ENCODE measurements at regions not wholly inside any gene's neighbourhood (a gene's known extent, or its start where the extent isn't known, plus 50 kb on each side); places are given as distances from the start of the nearest gene placed in this dataset.

- no peak for DNase-seq
Observed at GRCh38 chr3:182739619-182740018, 53.7 kb upstream of the ATP11B start.

GRCh38 chr3:182740710-182741109, 52.6 kb upstream of the ATP11B start:
- no peak for DNase-seq

- no peak for DNase-seq
Observed at GRCh38 chr3:182741214-182741613, 52.1 kb upstream of the ATP11B start.
